ENCODE measurements at regions not wholly inside any gene's neighbourhood (a gene's known extent, or its start where the extent isn't known, plus 50 kb on each side); places are given as distances from the start of the nearest gene placed in this dataset.

GRCh38 chr12:107931761-107932160 is 157.3 kb downstream of the ASCL4 start:
- TF ChIP-seq ELK1 (CRISPR knock-in tag; IDR thresholded peaks at IDR 0.05) (no peak), MYC (IDR thresholded peaks at IDR 0.05; ENCODE audit: low read depth, low read length) (no peak), MYC (CRISPR knock-in tag; IDR thresholded peaks at IDR 0.05; ENCODE audit: borderline replicate concordance, low read depth) (no peak), CHD1 (IDR thresholded peaks at IDR 0.05; ENCODE audit: low read length) (no peak), POLR2AphosphoS5 (IDR thresholded peaks at IDR 0.05; ENCODE audit: control insufficient read depth, insufficient read depth, low read depth, low read length) (no peak), RBFOX2 (IDR thresholded peaks at IDR 0.05; ENCODE audit: low read depth, low read length) (no peak), STAT6 (CRISPR knock-in tag; IDR thresholded peaks at IDR 0.05) (no peak), POLR2A (conservative IDR thresholded peaks at IDR 0.05) (no peak), CTCF (IDR thresholded peaks at IDR 0.05 in 2 of 3, conservative IDR thresholded peaks at IDR 0.05 in 1 of 3; ENCODE audit: insufficient read depth in 2 of 3, low read depth in 1 of 3, low read length in 3 of 3) (no peak)

All from K562 (cell line).